ENCODE measurements at regions not wholly inside any gene's neighbourhood (a gene's known extent, or its start where the extent isn't known, plus 50 kb on each side); places are given as distances from the start of the nearest gene placed in this dataset.

DNA sequence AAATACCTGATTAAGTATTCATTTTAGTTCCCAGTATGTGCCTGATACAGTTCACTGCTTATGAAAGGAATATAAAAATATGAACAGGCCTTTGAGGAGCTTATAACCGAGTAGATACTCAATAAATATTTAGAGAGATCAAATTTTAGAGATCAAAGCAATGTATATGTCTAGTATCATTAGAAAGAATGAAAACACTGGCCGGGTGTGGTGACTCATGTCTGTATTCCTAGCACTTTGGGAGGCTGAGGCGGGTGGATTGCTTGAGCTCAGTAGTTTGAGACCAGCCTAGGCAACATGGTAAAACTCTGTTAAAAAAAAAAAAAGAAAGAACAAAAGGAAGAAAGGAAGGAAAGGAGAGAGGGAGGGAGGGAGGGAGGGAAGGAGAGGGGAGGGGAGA lies 113.2 kb upstream of the EEA1 start:
- H3K36me3 ChIP-seq (ENCODE audit: control insufficient read depth, insufficient read depth, low read length): no peaks in the 10 kb centered on the region
- no peak overlapping the region for H3K4me3 ChIP-seq (ENCODE audit: low read depth, low read length)
- no peaks in the 10 kb centered on the region for H3K27me3 ChIP-seq (ENCODE audit: control insufficient read depth, insufficient read depth, low read length)
- no peak for DNase-seq (ENCODE audit: low read depth)
- TF ChIP-seq CTCF (IDR thresholded peaks at IDR 0.05; ENCODE audit: insufficient read depth, low read length, poor library complexity, severe bottlenecking): no peak

DNA sequence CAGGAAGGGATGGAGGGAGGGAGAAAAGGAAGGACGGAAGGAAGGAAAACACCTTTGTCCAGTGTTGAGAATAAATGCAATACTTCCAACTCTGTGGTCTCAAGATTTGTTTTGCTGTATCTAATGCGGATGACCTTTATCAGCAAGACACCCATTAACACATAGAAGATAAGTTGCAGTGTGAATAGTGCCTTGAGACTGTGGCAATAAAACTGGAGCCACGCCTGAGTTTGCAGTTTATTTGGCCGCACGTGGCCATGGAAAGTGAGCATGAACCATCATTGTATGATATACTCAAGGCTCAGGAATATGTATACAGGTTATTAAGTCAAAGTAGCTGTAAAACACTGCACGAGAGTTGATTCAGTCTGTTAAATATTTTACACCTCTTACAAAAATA lies 113.6 kb upstream of the EEA1 start:
- no peak for DNase-seq (ENCODE audit: low read depth)
- Histone ChIP-seq H3K4me3 (ENCODE audit: low read depth, low read length) (no peak overlapping the region), H3K36me3 (ENCODE audit: control insufficient read depth, insufficient read depth, low read length) (no peaks in the 10 kb centered on the region), H3K27me3 (ENCODE audit: control insufficient read depth, insufficient read depth, low read length) (no peaks in the 10 kb centered on the region)
- TF ChIP-seq CTCF (IDR thresholded peaks at IDR 0.05; ENCODE audit: insufficient read depth, low read length, poor library complexity, severe bottlenecking): no peak

- DNase-seq (ENCODE audit: low read depth): no peak
- no peak for TF ChIP-seq CTCF (IDR thresholded peaks at IDR 0.05; ENCODE audit: insufficient read depth, low read length, poor library complexity, severe bottlenecking)
- no peak overlapping the region for H3K4me3 ChIP-seq (ENCODE audit: low read depth, low read length)
- no peaks in the 10 kb centered on the region for H3K36me3 ChIP-seq (ENCODE audit: control insufficient read depth, insufficient read depth, low read length)
- H3K27me3 ChIP-seq (ENCODE audit: control insufficient read depth, insufficient read depth, low read length): no peaks in the 10 kb centered on the region
These were observed 114.2 kb upstream of the EEA1 start for GRCh38 chr12:93043192-93043876.

DNA sequence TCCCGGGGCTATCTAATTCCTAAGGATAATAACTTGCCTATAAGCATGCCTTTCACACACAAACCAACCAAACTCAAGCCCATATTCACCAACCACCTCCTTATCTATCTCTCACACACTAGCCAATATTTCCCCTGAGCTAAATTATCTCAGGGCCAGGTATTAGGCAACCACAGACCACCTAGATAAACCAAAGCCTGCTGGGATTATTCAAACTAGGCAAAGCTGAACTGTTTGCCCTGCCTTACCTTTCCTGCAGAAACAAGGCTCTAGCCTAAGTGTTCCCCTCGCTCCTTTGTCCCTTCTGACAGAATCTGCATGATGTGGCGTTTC lies 114.7 kb upstream of the EEA1 start:
- Histone ChIP-seq H3K4me3 (ENCODE audit: low read depth, low read length) (no peak overlapping the region), H3K36me3 (ENCODE audit: control insufficient read depth, insufficient read depth, low read length) (no peaks in the 10 kb centered on the region), H3K27me3 (ENCODE audit: control insufficient read depth, insufficient read depth, low read length) (no peaks in the 10 kb centered on the region)
- no peak for DNase-seq (ENCODE audit: low read depth)
- no peak for TF ChIP-seq CTCF (IDR thresholded peaks at IDR 0.05; ENCODE audit: insufficient read depth, low read length, poor library complexity, severe bottlenecking)

DNA sequence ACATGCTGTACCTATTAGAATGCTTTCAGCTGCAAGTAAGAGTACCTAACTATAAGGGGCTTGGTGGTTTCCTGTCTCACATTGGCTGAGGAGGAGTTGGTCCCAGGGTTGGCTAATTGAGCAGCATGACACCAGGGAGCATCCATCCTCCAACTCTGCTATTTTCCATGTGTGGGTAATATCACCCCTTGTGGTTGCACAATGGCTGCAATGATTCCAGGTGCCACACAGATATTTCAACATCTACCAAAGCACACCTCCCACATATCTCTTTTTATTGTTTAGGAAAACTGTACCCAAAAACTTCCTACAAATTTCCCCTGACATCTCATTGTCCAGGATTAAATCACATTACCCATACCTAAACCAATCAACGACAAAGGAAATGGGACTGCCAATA lies 118.0 kb upstream of the EEA1 start:
- no peak overlapping the region for H3K4me3 ChIP-seq (ENCODE audit: low read depth, low read length)
- TF ChIP-seq CTCF (IDR thresholded peaks at IDR 0.05; ENCODE audit: insufficient read depth, low read length, poor library complexity, severe bottlenecking): no peak
- H3K36me3 ChIP-seq (ENCODE audit: control insufficient read depth, insufficient read depth, low read length): no peaks in the 10 kb centered on the region
- no peak for DNase-seq (ENCODE audit: low read depth)
- H3K27me3 ChIP-seq (ENCODE audit: control insufficient read depth, insufficient read depth, low read length): no peaks in the 10 kb centered on the region

- TF ChIP-seq CTCF (IDR thresholded peaks at IDR 0.05; ENCODE audit: insufficient read depth, low read length, poor library complexity, severe bottlenecking): no peak
- no peaks in the 10 kb centered on the region for H3K27me3 ChIP-seq (ENCODE audit: control insufficient read depth, insufficient read depth, low read length)
- peak; percentile 28 for DNase-seq (ENCODE audit: low read depth)
- no peak overlapping the region for H3K4me3 ChIP-seq (ENCODE audit: low read depth, low read length)
- H3K36me3 ChIP-seq (ENCODE audit: control insufficient read depth, insufficient read depth, low read length): no peaks in the 10 kb centered on the region
These were observed 119.6 kb upstream of the EEA1 start for GRCh38 chr12:93048656-93049055.

Data from kidney epithelial cell (primary cell).